ENCODE measurements at regions not wholly inside any gene's neighbourhood (a gene's known extent, or its start where the extent isn't known, plus 50 kb on each side); places are given as distances from the start of the nearest gene placed in this dataset.

GRCh38 chr4:124262211-124263179 is 450.0 kb downstream of the ANKRD50 start:
- TF ChIP-seq CTCF (conservative IDR thresholded peaks at IDR 0.05) (peak; percentile 89), ZFX (IDR thresholded peaks at IDR 0.05) (no peak)
